Nephron (organoid): ENCODE measurements at regions not wholly inside any gene's neighbourhood (a gene's known extent, or its start where the extent isn't known, plus 50 kb on each side); places are given as distances from the start of the nearest gene placed in this dataset.
"Not testable (repeated sequence)": the region's sequence is repeated elsewhere in the genome, so short reads cannot be mapped to it uniquely, and the experiment has no call there.

Source experiments
- H3K27ac Mint-ChIP-seq, 3 experiments: 2 replicates each; pipeline ENCODE4 v1.8.0; 2020; ENCODE audit warnings: mixed read lengths in 3 of 3, mild to moderate bottlenecking in 2 of 3, moderate library complexity in 1 of 3
- H3K27me3 Mint-ChIP-seq: 2 replicates; pipeline ENCODE4 v1.8.0; 2021; ENCODE audit warnings: low read depth, mild to moderate bottlenecking, moderate library complexity, mixed read lengths
- H3K36me3 Mint-ChIP-seq: 2 replicates; pipeline ENCODE4 v1.8.0; 2020; ENCODE audit warnings: low read depth, mixed read lengths
- H3K4me1 Mint-ChIP-seq: 2 replicates; pipeline ENCODE4 v1.8.0; 2020; ENCODE audit warnings: mixed read lengths
- H3K4me3 Mint-ChIP-seq, 3 experiments: 2 replicates each; pipeline ENCODE4 v1.8.0; 2020; ENCODE audit warnings: mild to moderate bottlenecking in 3 of 3, mixed read lengths in 3 of 3, moderate library complexity in 2 of 3
- H3K9me3 Mint-ChIP-seq: 2 replicates; pipeline ENCODE4 v1.8.0; 2020; ENCODE audit warnings: mixed read lengths
- CTCF ChIP-seq, 3 experiments: fragments of 200-600 bp; sonication (generic); IDR thresholded peaks; one replicate each; pipeline ENCODE4 v1.5.0; 2021; ENCODE audit warnings: antibody characterized with exemption in 3 of 3; ENCODE audit not compliant: unreplicated experiment in 3 of 3

GRCh38 chr11:38711110-38711509 lies 2113.1 kb upstream of the RAG2 start:
- no peaks in the 10 kb centered on the region for H3K4me1 Mint-ChIP-seq
- no peak overlapping the region for H3K4me3 Mint-ChIP-seq
- no peaks in the 10 kb centered on the region for H3K36me3 Mint-ChIP-seq
- no peak for TF ChIP-seq CTCF (IDR thresholded peaks at IDR 0.05; ENCODE audit: unreplicated experiment in 3 of 3)
- H3K9me3 Mint-ChIP-seq = no peaks in the 10 kb centered on the region
- H3K27me3 Mint-ChIP-seq = no peaks in the 10 kb centered on the region
- H3K27ac Mint-ChIP-seq = no peak overlapping the region

DNA sequence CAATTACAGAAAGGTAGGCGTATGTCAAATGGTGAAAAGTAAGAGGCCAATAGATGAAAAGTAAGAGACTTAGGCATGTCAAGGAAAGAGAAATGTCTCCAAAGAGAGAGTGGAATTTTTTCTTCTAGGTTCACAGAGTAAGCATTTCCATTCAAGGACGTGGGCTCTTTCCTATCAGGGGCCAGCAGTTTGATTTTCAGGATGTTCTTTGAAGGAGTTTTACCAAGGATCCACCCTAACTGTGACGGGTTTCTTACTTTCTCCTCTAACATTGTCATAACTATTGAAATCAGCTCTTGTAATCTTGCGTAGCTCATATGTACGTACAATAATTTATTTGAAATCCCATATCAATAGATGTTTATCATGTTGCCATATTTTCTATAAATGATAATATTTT lies 2112.2 kb upstream of the RAG2 start:
- no peak overlapping the region for H3K27ac Mint-ChIP-seq
- H3K36me3 Mint-ChIP-seq = no peaks in the 10 kb centered on the region
- H3K27me3 Mint-ChIP-seq = no peaks in the 10 kb centered on the region
- H3K9me3 Mint-ChIP-seq = no peaks in the 10 kb centered on the region
- no peak for TF ChIP-seq CTCF (IDR thresholded peaks at IDR 0.05; ENCODE audit: unreplicated experiment in 3 of 3)
- no peaks in the 10 kb centered on the region for H3K4me1 Mint-ChIP-seq
- no peak overlapping the region for H3K4me3 Mint-ChIP-seq

DNA sequence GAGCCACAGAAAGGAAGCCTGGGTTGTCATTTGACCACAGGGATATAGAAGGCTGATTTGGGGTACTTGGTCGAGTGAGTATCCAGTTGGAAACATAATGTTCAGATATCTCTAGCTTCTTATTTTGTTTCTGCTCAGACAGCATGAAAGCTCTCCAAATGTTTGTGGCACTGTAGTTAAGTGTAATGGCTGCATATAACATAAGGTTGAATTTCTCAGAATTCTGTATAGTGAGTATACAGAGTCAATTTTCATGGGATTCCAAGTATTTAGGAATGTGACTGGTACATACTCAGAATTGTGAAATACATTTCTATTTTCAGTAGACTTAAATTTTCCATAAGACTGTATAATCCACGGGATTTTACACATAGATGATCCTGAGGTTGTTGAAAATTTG lies 2102.1 kb upstream of the RAG2 start:
- Mint-ChIP-seq H3K36me3 (no peaks in the 10 kb centered on the region), H3K9me3 (no peaks in the 10 kb centered on the region)
- no peak for TF ChIP-seq CTCF (IDR thresholded peaks at IDR 0.05; ENCODE audit: unreplicated experiment in 3 of 3)

DNA sequence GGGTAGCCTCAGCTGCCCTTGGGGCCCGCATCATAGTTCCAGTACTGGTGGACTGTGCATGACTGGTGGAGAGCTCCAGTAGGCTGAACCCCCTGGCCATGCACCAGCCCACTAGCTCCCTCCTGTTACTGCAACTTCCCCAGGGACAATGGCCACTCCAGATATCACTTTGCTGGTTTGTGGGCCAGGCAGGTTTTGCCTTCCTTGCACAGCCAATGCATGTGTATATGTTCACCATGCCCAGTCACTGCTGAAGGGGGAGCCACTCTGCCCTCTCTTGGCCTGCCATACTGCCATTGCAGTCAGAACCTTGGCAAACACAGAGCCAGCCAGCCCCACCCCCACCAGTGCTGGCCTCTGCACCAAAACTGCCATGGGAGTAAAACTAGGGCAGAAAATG lies 2095.3 kb upstream of the RAG2 start:
- no peak overlapping the region for H3K4me3 Mint-ChIP-seq
- no peaks in the 10 kb centered on the region for H3K36me3 Mint-ChIP-seq
- H3K27ac Mint-ChIP-seq = no peak overlapping the region
- no peaks in the 10 kb centered on the region for H3K27me3 Mint-ChIP-seq
- no peak for TF ChIP-seq CTCF (IDR thresholded peaks at IDR 0.05; ENCODE audit: unreplicated experiment in 3 of 3)
- H3K9me3 Mint-ChIP-seq = no peaks in the 10 kb centered on the region
- no peaks in the 10 kb centered on the region for H3K4me1 Mint-ChIP-seq

More for the DNA sequence above, 2102.1 kb upstream of the RAG2 start:
- no peak overlapping the region for H3K4me3 Mint-ChIP-seq
- H3K27ac Mint-ChIP-seq = no peak overlapping the region
- no peaks in the 10 kb centered on the region for H3K27me3 Mint-ChIP-seq
- no peaks in the 10 kb centered on the region for H3K4me1 Mint-ChIP-seq

GRCh38 chr11:38690211-38690610 lies 2092.2 kb upstream of the RAG2 start:
- H3K4me3 Mint-ChIP-seq, H3K27ac Mint-ChIP-seq, H3K4me1 Mint-ChIP-seq, H3K36me3 Mint-ChIP-seq, H3K9me3 Mint-ChIP-seq, H3K27me3 Mint-ChIP-seq: not testable (repeated sequence)

GRCh38 chr11:38687008-38687407 lies 2089.0 kb upstream of the RAG2 start:
- Mint-ChIP-seq H3K4me1 (no peaks in the 10 kb centered on the region), H3K9me3 (no peaks in the 10 kb centered on the region), H3K36me3 (no peaks in the 10 kb centered on the region), H3K27ac (no peak overlapping the region), H3K4me3 (no peak overlapping the region), H3K27me3 (no peaks in the 10 kb centered on the region)
- TF ChIP-seq CTCF (IDR thresholded peaks at IDR 0.05; ENCODE audit: unreplicated experiment in 3 of 3) = no peak

DNA sequence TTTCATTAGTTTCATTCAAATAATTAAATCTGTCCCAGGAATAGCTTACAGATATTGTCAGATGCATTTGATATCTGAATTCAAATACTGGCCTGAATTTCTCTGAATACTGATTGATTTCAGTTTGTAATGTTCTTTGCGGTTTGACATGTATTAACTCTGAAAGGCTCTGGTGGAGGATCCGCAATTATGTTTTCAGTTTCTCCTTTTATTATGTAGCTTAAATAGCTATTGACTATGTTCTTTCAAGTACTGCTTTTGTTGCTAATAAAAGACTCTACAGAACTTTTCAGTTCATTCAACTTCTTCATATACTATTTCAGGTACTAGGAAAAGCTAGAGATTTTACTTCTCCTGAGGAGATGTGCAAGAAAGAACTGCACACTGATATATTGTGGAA lies 2085.4 kb upstream of the RAG2 start:
- no peaks in the 10 kb centered on the region for H3K36me3 Mint-ChIP-seq
- H3K27me3 Mint-ChIP-seq = peaks cover 4% of the 10 kb centered on the region
- no peaks in the 10 kb centered on the region for H3K9me3 Mint-ChIP-seq
- H3K4me1 Mint-ChIP-seq = no peaks in the 10 kb centered on the region
- H3K27ac Mint-ChIP-seq = no peak overlapping the region
- TF ChIP-seq CTCF (IDR thresholded peaks at IDR 0.05; ENCODE audit: unreplicated experiment in 3 of 3) = no peak
- no peak overlapping the region for H3K4me3 Mint-ChIP-seq
